ENCODE measurements at regions not wholly inside any gene's neighbourhood (a gene's known extent, or its start where the extent isn't known, plus 50 kb on each side); places are given as distances from the start of the nearest gene placed in this dataset.
"Not testable (repeated sequence)": the region's sequence is repeated elsewhere in the genome, so short reads cannot be mapped to it uniquely, and the experiment has no call there.

DNA sequence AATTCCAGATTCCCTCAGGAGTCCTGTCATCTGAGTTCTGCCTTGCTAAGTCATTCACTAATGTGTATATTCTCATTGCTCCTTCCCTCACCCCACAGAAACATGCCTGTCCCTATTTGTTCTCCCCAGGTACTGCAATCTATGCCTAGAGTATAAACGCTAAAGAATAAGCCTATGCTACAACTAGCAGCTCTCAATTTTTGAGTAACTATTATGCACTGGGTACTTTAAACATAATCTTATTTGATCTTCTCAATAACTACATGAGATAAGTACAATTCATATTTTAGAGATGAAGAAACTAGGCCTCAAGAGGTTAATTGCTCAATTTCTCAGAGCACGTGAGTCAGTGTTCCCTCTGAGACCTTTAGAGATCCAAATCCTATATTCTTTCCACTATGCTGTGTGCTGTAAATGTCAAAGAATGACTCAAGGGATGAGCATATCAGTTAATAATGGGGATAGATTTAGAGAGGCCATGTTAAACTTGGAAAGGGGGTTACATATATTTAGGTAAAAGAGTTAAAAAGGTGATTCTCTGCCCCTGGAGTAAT, 423.8 kb upstream of the ADGRB3 start:
- H3K36me3 Mint-ChIP-seq (ENCODE audit: insufficient read depth) = peaks cover 1% of the 10 kb centered on the region
- peaks cover 53% of the 10 kb centered on the region for H3K9me3 Mint-ChIP-seq
- H3K27ac Mint-ChIP-seq (ENCODE audit: low read depth) = no peak overlapping the region
- ATAC-seq (replicated peaks; ENCODE audit: extremely low read depth, poor library complexity, severe bottlenecking) = no peak
- no peak for DNase-seq (ENCODE audit: low spot score in 2 of 2)
- H3K4me3 Mint-ChIP-seq = no peak overlapping the region
- H3K4me1 Mint-ChIP-seq = no peaks in the 10 kb centered on the region
- H3K27me3 Mint-ChIP-seq = no peaks in the 10 kb centered on the region

DNA sequence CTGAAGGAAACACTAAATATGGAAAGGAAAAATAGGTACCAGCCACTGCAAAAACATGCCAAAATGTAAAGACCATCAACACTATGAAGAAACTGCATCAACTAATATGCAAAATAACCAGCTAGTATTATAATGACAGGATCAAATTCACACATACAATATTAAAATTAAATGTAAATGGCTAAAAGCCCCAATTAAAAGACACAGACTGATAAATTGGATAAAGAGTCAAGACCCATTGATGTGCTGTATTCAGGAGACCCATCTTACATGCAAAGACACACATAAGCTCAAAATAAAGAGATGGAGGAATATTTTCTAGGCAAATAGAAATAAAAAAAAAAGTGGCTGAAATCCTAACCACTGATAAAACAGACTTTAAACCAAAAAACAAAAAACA, 427.5 kb upstream of the ADGRB3 start:
- not testable (repeated sequence) for H3K27ac Mint-ChIP-seq (ENCODE audit: low read depth); H3K36me3 Mint-ChIP-seq (ENCODE audit: insufficient read depth); ATAC-seq (replicated peaks; ENCODE audit: extremely low read depth, poor library complexity, severe bottlenecking); H3K4me3 Mint-ChIP-seq; DNase-seq (ENCODE audit: low spot score in 2 of 2); H3K27me3 Mint-ChIP-seq; H3K4me1 Mint-ChIP-seq
- H3K9me3 Mint-ChIP-seq = peaks cover 31% of the 10 kb centered on the region

DNA sequence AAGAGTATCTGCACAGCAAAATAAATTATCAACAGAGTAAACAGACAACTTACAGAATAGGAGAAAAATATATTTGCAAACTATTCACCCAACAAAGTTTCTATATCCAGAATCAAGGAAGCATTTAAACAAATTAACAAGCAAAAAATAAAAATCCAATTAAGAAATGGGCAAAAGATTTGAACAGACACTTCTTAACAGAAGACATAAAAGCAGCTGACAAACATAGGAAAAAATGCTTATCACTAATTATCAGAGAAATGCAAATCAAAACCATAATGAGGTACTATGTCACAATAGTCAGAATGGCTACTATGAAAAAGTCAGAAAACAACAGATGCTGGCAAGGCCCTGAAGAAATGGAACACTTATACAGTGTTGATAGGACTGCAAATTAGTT, 434.2 kb upstream of the ADGRB3 start:
- H3K4me1 Mint-ChIP-seq = no peaks in the 10 kb centered on the region
- H3K4me3 Mint-ChIP-seq = no peak overlapping the region
- H3K36me3 Mint-ChIP-seq (ENCODE audit: insufficient read depth) = no peaks in the 10 kb centered on the region
- no peaks in the 10 kb centered on the region for H3K27me3 Mint-ChIP-seq
- DNase-seq (ENCODE audit: low spot score in 2 of 2) (no peak), ATAC-seq (replicated peaks; ENCODE audit: extremely low read depth, poor library complexity, severe bottlenecking) (no peak)
- no peak overlapping the region for H3K27ac Mint-ChIP-seq (ENCODE audit: low read depth)
- H3K9me3 Mint-ChIP-seq = peaks cover 8% of the 10 kb centered on the region

DNA sequence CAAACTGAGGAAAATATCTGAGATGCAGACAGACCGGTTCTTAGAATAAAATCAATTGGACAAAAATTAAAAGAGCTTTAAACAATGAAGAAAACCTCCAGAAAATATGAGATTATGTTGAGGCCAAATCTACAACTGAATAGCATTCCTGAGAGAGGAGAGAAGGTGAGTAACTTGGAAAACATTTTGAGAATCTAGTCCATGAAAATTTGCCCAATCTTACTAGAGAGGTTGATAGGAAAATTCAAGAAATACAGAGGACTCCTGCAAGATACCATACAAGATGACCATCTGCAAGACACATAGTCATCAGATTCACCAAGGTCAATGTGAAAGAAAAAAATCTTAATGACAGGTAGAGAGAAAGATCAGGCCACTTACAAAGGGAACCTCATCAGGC, 437.7 kb upstream of the ADGRB3 start:
- no peaks in the 10 kb centered on the region for H3K27me3 Mint-ChIP-seq
- H3K27ac Mint-ChIP-seq (ENCODE audit: low read depth) = no peak overlapping the region
- no peaks in the 10 kb centered on the region for H3K4me1 Mint-ChIP-seq
- no peak overlapping the region for H3K4me3 Mint-ChIP-seq
- ATAC-seq (replicated peaks; ENCODE audit: extremely low read depth, poor library complexity, severe bottlenecking) (no peak), DNase-seq (ENCODE audit: low spot score in 2 of 2) (no peak)
- peaks cover 1% of the 10 kb centered on the region for H3K36me3 Mint-ChIP-seq (ENCODE audit: insufficient read depth)
- peaks cover 13% of the 10 kb centered on the region for H3K9me3 Mint-ChIP-seq

DNA sequence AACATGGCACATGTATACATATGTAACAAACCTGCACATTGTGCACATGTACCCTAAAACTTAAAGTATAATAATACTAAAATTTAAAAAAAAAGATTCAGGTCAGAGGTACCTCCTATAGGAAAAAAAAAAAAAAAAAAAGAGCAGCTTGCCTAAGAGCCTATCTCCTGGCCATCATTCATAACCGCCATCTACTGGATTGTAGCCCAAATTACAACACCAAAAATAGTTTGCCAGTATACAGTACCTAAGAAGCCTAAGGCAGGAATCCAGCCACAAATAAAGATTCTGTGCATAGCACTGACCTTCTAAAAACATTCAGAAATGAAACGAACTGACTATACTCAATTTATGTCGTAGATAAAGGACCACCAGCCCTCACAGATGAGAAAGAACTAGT, 438.4 kb upstream of the ADGRB3 start:
- ATAC-seq (replicated peaks; ENCODE audit: extremely low read depth, poor library complexity, severe bottlenecking) = no peak
- H3K4me3 Mint-ChIP-seq = no peak overlapping the region
- peaks cover 1% of the 10 kb centered on the region for H3K36me3 Mint-ChIP-seq (ENCODE audit: insufficient read depth)
- DNase-seq (ENCODE audit: low spot score in 2 of 2) = no peak
- peaks cover 13% of the 10 kb centered on the region for H3K9me3 Mint-ChIP-seq
- H3K4me1 Mint-ChIP-seq = no peaks in the 10 kb centered on the region
- H3K27ac Mint-ChIP-seq (ENCODE audit: low read depth) = no peak overlapping the region
- H3K27me3 Mint-ChIP-seq = no peaks in the 10 kb centered on the region

DNA sequence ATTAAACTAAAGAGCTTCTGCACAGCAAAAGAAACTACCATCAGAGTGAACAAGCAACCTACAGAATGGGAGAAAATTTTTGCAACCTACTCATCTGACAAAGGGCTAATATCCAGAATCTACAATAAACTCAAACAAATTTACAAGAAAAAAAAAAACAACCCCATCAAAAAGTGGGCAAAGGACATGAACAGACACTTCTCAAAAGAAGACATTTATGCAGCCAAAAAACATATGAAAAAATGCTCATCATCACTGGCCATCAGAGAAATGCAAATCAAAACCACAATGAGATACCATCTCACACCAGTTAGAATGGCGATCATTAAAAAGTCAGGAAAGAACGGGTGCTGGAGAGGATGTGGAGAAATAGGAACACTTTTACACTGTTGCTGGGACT, 439.3 kb upstream of the ADGRB3 start:
- H3K4me3 Mint-ChIP-seq; H3K27ac Mint-ChIP-seq (ENCODE audit: low read depth); H3K27me3 Mint-ChIP-seq; ATAC-seq (replicated peaks; ENCODE audit: extremely low read depth, poor library complexity, severe bottlenecking); DNase-seq (ENCODE audit: low spot score in 2 of 2); H3K36me3 Mint-ChIP-seq (ENCODE audit: insufficient read depth); H3K4me1 Mint-ChIP-seq: not testable (repeated sequence)
- peaks cover 13% of the 10 kb centered on the region for H3K9me3 Mint-ChIP-seq

DNA sequence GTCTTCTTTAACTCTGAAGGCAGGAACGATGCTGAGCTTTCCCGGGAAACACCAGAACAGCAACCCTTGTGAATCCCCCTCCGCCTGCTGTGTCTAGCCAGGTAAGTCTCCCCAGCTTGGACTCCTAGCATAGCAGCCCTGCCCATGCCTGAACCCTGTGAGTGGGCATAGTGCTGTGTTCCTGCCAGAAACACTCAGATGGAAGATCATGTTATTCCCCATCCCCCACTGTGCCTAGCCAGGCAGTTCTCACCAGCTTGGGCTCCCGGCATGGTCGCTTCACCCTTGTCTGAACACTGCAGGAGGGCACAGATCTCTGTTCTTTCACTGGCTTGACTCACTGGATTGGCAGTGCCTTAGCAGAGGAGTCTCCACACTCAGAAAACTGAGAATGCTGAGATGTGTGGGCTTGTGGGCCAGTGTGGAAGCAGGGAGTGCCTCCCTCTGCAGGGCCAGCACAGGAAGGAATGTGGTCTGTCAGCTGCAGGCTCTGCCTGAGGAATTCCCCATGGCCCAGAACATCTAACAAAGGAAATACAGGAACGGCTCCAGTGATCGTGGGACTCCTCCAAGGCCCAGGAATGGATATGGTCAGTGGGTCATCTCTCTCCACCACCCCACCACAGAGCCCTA, 440.1 kb upstream of the ADGRB3 start:
- H3K4me3 Mint-ChIP-seq = no peak overlapping the region
- H3K27me3 Mint-ChIP-seq = no peaks in the 10 kb centered on the region
- no peaks in the 10 kb centered on the region for H3K4me1 Mint-ChIP-seq
- peaks cover 13% of the 10 kb centered on the region for H3K9me3 Mint-ChIP-seq
- no peak for ATAC-seq (replicated peaks; ENCODE audit: extremely low read depth, poor library complexity, severe bottlenecking)
- no peak overlapping the region for H3K27ac Mint-ChIP-seq (ENCODE audit: low read depth)
- H3K36me3 Mint-ChIP-seq (ENCODE audit: insufficient read depth) = peaks cover 1% of the 10 kb centered on the region
- no peak for DNase-seq (ENCODE audit: low spot score in 2 of 2)

DNA sequence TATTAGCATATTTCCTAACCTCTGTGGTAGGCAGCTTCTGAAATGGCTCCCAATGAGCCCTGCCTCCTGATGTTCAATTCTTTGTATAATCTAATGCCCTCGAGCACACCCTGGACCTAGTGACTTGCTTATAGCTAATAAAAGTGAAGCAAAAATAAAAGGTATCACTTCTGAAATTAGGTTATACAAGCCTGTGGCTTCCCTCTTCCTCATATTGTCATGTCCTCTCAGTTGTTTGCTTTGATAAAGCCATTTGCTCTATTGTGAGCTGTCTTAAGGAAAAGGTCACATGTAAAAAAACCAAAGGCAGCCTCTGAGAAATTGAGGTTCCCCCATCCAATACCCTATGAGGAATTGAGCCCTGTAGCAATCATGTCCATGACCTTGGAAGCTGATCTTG, 442.1 kb upstream of the ADGRB3 start:
- no peaks in the 10 kb centered on the region for H3K27me3 Mint-ChIP-seq
- no peak overlapping the region for H3K27ac Mint-ChIP-seq (ENCODE audit: low read depth)
- H3K4me3 Mint-ChIP-seq = no peak overlapping the region
- H3K4me1 Mint-ChIP-seq = no peaks in the 10 kb centered on the region
- H3K36me3 Mint-ChIP-seq (ENCODE audit: insufficient read depth) = peaks cover 1% of the 10 kb centered on the region
- no peak for DNase-seq (ENCODE audit: low spot score in 2 of 2)
- ATAC-seq (replicated peaks; ENCODE audit: extremely low read depth, poor library complexity, severe bottlenecking) = no peak
- H3K9me3 Mint-ChIP-seq = peaks cover 5% of the 10 kb centered on the region

DNA sequence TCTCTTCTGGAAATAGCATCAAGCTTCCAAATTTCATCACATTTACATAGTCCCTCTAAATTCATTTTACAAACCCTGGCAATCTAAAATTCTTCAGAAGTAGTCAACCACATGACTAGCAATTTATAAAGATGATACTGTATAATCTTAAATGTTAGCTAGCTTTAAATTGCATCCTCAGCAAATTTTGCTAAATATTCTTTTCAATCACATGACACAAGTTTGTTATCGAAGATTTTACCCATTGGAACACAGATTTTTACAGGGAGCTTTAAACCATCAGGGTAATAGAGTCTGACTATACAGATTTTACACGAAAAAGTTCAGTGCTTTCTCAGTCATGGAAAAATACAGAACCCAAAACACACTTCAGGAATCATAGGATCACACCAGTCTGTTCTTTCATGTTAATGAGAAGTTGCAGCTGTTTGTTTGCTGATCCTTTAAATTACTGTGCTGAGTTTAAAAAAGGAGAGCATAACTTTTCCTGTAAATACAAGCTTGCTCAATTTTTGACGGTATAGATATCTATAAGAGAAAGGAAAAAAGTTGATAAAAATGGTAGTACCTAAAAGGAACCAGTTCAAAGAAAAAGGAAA, 445.8 kb upstream of the ADGRB3 start:
- no peaks in the 10 kb centered on the region for H3K27me3 Mint-ChIP-seq
- ATAC-seq (replicated peaks; ENCODE audit: extremely low read depth, poor library complexity, severe bottlenecking) = no peak
- peaks cover 17% of the 10 kb centered on the region for H3K9me3 Mint-ChIP-seq
- no peak overlapping the region for H3K27ac Mint-ChIP-seq (ENCODE audit: low read depth)
- H3K4me3 Mint-ChIP-seq = no peak overlapping the region
- no peak for DNase-seq (ENCODE audit: low spot score in 2 of 2)
- H3K4me1 Mint-ChIP-seq = no peaks in the 10 kb centered on the region
- no peaks in the 10 kb centered on the region for H3K36me3 Mint-ChIP-seq (ENCODE audit: insufficient read depth)

DNA sequence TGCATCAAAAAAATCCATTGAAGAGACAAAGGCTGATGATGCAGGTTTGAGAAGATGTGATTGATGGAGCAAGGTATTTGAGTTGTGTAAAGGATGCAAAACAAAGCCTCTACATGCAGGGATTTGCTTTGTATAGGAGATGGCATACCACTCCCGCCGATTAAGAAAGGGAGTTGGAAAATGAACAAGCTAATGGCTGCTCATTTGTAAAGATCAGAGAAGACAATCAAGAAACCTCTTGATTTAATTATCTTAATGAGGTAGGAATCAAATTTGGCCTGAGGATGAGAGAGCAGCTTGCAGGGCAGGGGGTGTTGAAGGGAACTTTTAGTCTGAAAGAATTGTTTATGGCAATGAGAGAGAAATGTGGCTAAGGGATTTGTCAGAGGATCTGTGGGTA, 448.2 kb upstream of the ADGRB3 start:
- Mint-ChIP-seq H3K27ac (ENCODE audit: low read depth) (no peak overlapping the region), H3K4me3 (no peak overlapping the region), H3K4me1 (no peaks in the 10 kb centered on the region), H3K36me3 (ENCODE audit: insufficient read depth) (no peaks in the 10 kb centered on the region), H3K27me3 (no peaks in the 10 kb centered on the region), H3K9me3 (peaks cover 23% of the 10 kb centered on the region)
- no peak for DNase-seq (ENCODE audit: low spot score in 2 of 2)
- no peak for ATAC-seq (replicated peaks; ENCODE audit: extremely low read depth, poor library complexity, severe bottlenecking)

DNA sequence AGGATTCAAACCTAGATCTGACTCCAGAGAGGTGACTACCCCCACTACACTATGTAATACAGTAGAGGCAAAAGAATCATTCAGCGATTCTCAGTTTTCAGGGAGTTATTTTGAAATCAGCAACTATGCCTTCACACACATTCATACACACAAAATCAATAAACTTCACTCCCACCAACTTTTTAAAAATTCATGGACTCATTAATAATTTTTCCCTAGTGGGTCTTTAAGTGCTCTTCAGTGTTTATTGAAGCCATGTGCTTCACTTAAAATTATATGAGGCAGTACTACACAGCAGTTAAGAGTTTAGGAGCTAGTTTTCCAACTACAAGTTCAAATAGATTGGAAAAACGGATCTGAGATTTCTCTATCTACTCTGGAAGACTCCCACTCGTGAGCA, 452.7 kb upstream of the ADGRB3 start:
- Mint-ChIP-seq H3K27ac (ENCODE audit: low read depth) (no peak overlapping the region), H3K9me3 (peaks cover 32% of the 10 kb centered on the region), H3K36me3 (ENCODE audit: insufficient read depth) (no peaks in the 10 kb centered on the region), H3K4me1 (no peaks in the 10 kb centered on the region), H3K4me3 (no peak overlapping the region), H3K27me3 (no peaks in the 10 kb centered on the region)
- ATAC-seq (replicated peaks; ENCODE audit: extremely low read depth, poor library complexity, severe bottlenecking) (no peak), DNase-seq (ENCODE audit: low spot score in 2 of 2) (no peak)

DNA sequence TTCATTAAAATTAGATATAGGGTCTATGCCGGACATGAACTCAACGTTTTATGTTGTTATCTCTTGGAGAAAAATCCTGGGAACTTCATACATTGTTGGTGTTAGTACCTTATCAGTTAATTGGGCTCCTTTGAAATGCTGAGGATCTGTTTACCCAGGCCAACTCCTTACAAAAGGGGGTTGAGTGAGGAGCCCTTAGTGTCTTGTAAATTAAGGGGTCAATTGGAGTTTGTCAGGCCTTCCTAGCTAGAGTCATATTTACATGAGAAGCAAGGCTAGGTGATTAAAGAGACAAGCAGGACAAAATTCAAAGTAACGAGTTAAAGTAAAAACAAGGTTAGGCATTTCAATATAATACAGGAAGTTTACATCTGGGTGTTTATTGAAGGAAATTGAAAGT, 454.1 kb upstream of the ADGRB3 start:
- peaks cover 20% of the 10 kb centered on the region for H3K9me3 Mint-ChIP-seq
- not testable (repeated sequence) for ATAC-seq (replicated peaks; ENCODE audit: extremely low read depth, poor library complexity, severe bottlenecking); H3K4me3 Mint-ChIP-seq; H3K4me1 Mint-ChIP-seq; H3K36me3 Mint-ChIP-seq (ENCODE audit: insufficient read depth); H3K27me3 Mint-ChIP-seq; H3K27ac Mint-ChIP-seq (ENCODE audit: low read depth); DNase-seq (ENCODE audit: low spot score in 2 of 2)

DNA sequence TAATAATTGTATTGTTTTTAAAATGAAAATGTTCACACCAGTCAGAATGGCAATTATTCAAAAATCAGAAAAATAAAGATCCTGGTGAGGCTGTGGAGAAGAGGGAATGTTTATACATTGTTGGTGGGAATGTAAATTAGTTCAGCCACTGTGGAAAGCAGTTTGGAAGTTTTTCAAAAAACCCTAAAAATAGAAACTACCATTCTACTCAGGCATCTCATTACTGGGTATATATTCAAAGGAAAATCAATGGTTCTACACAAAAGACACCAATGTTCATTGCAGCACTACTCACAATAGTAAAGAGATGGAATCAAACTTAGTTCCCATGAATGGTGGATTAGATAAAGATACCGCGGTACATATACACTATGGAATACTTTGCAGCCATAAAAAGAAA, 461.5 kb upstream of the ADGRB3 start:
- ATAC-seq (replicated peaks; ENCODE audit: extremely low read depth, poor library complexity, severe bottlenecking) (no peak), DNase-seq (ENCODE audit: low spot score in 2 of 2) (no peak)
- Mint-ChIP-seq H3K4me1 (no peaks in the 10 kb centered on the region), H3K36me3 (ENCODE audit: insufficient read depth) (no peaks in the 10 kb centered on the region), H3K27me3 (no peaks in the 10 kb centered on the region), H3K9me3 (peaks cover 18% of the 10 kb centered on the region), H3K4me3 (no peak overlapping the region), H3K27ac (ENCODE audit: low read depth) (no peak overlapping the region)

Data from central memory CD8-positive, alpha-beta T cell (primary cell).